IMR-90 (cell line): ENCODE measurements at regions not wholly inside any gene's neighbourhood (a gene's known extent, or its start where the extent isn't known, plus 50 kb on each side); places are given as distances from the start of the nearest gene placed in this dataset.

ENCODE experiments used
- ATAC-seq: fragments of 200-7000 bp; cut with Tn5 transposase; 2 replicates; pipeline ENCODE4 v1.9.1; 2020; ENCODE audit warnings: low read depth, mild to moderate bottlenecking, moderate library complexity
- BruUV-seq: library from RNA; stranded (reverse); fragments of 400-500 nt; replicated peaks from 2 replicates; lab custom pipeline; 2021; lab: Mats Ljungman, UMichigan
- CTCF ChIA-PET: fragments of 300-600 bp; formaldehyde crosslinking; extraction: SDS; loops from one replicate; lab custom pipeline; 2021; ENCODE audit warnings: antibody characterized with exemption; lab: Yijun Ruan, JAX
- POLR2A ChIA-PET: fragments of 300-600 bp; sonication (Branson Sonifier 250); formaldehyde crosslinking; loops from one replicate; lab custom pipeline; 2022; ENCODE audit warnings: antibody characterized with exemption; ENCODE audit not compliant: unreplicated experiment; lab: Charles Lee
- DNase-seq: peaks from one replicate; pipeline ENCODE4 v3.0.0; 2013
- H2AFZ ChIP-seq: replicated peaks from 2 replicates; pipeline ENCODE3; 2013; ENCODE audit warnings: low read length, mild to moderate bottlenecking; ENCODE audit not compliant: poor library complexity
- H2AK5ac ChIP-seq: 2 replicates; pipeline ENCODE4 v1.6.1; 2013; ENCODE audit warnings: low read depth, low read length, inconsistent platforms
- H2AK9ac ChIP-seq: replicated peaks from 2 replicates; pipeline ENCODE3; 2013; ENCODE audit warnings: mild to moderate bottlenecking, low read depth, low read length, moderate library complexity; ENCODE audit not compliant: poor library complexity
- H2BK120ac ChIP-seq: 2 replicates; pipeline ENCODE4 v1.6.1; 2013; ENCODE audit warnings: low read depth, low read length, inconsistent platforms
- H2BK15ac ChIP-seq: 3 replicates; pipeline ENCODE4 v1.6.1; 2013; ENCODE audit warnings: low read depth, low read length, inconsistent platforms
- H2BK20ac ChIP-seq: 2 replicates; pipeline ENCODE4 v1.6.1; 2013; ENCODE audit warnings: low read depth, mild to moderate bottlenecking, inconsistent platforms, low read length, moderate library complexity
- H2BK5ac ChIP-seq: 2 replicates; pipeline ENCODE4 v1.6.1; 2013; ENCODE audit warnings: mild to moderate bottlenecking, low read depth, low read length, inconsistent platforms; ENCODE audit not compliant: poor library complexity, severe bottlenecking
- H3K14ac ChIP-seq: replicated peaks from 2 replicates; pipeline ENCODE4 v1.6.1; 2013; ENCODE audit warnings: low read depth, low read length, inconsistent platforms
- H3K18ac ChIP-seq: 2 replicates; pipeline ENCODE4 v1.6.1; 2013; ENCODE audit warnings: low read depth, low read length, control low read depth
- H3K23ac ChIP-seq: 2 replicates; pipeline ENCODE4 v1.6.1; 2013; ENCODE audit warnings: low read depth, low read length, inconsistent platforms
- H3K27ac ChIP-seq: 2 replicates; pipeline ENCODE4 v1.5.1; 2013; ENCODE audit warnings: mild to moderate bottlenecking, control low read depth, low read length; ENCODE audit not compliant: insufficient read depth
- H3K27me3 ChIP-seq: 2 replicates; pipeline ENCODE4 v1.6.1; 2013; ENCODE audit warnings: low read length; ENCODE audit not compliant: control insufficient read depth, insufficient read depth
- H3K36me3 ChIP-seq: 2 replicates; pipeline ENCODE4 v1.6.1; 2013; ENCODE audit warnings: low read length, mixed read lengths; ENCODE audit not compliant: control insufficient read depth, insufficient read depth
- H3K4ac ChIP-seq: 2 replicates; pipeline ENCODE4 v1.6.1; 2013; ENCODE audit warnings: low read depth, low read length, inconsistent platforms
- H3K4me1 ChIP-seq: 2 replicates; pipeline ENCODE4 v1.6.1; 2013; ENCODE audit warnings: low read length, mixed read lengths; ENCODE audit not compliant: control insufficient read depth, insufficient read depth
- H3K4me2 ChIP-seq: 2 replicates; pipeline ENCODE4 v1.6.1; 2013; ENCODE audit warnings: low read depth, mild to moderate bottlenecking, control low read depth, low read length, moderate library complexity
- H3K4me3 ChIP-seq: 2 replicates; pipeline ENCODE4 v1.5.1; 2013; ENCODE audit warnings: low read depth, mild to moderate bottlenecking, control low read depth, low read length, moderate library complexity; ENCODE audit not compliant: insufficient read depth
- H3K56ac ChIP-seq: 2 replicates; pipeline ENCODE4 v1.6.1; 2013; ENCODE audit warnings: low read length, inconsistent platforms; ENCODE audit not compliant: insufficient read depth; ENCODE audit errors: extremely low read depth
- H3K79me1 ChIP-seq, 2 experiments: 2 replicates each; pipeline ENCODE4 v1.6.1; 2013; ENCODE audit warnings: low read length in 2 of 2, inconsistent platforms in 1 of 2, low read depth in 1 of 2
- H3K9ac ChIP-seq: 2 replicates; pipeline ENCODE4 v1.6.1; 2013; ENCODE audit warnings: low read depth, low read length, control low read depth
- H3K9me1 ChIP-seq: 2 replicates; pipeline ENCODE4 v1.6.1; 2013; ENCODE audit warnings: low read length, inconsistent platforms; ENCODE audit not compliant: insufficient read depth
- H3K9me3 ChIP-seq: 2 replicates; pipeline ENCODE4 v1.6.1; 2013; ENCODE audit warnings: low read length; ENCODE audit not compliant: control insufficient read depth, insufficient read depth
- H4K20me1 ChIP-seq: 2 replicates; pipeline ENCODE4 v1.6.1; 2013; ENCODE audit warnings: low read length, inconsistent platforms; ENCODE audit not compliant: insufficient read depth
- H4K5ac ChIP-seq: 2 replicates; pipeline ENCODE4 v1.6.1; 2013; ENCODE audit warnings: mild to moderate bottlenecking, low read depth, low read length, control low read depth
- H4K8ac ChIP-seq, 2 experiments: 2 replicates each; pipeline ENCODE4 v1.6.1; 2013; ENCODE audit warnings: low read depth in 2 of 2, low read length in 2 of 2, control low read depth in 1 of 2, inconsistent platforms in 1 of 2
- H4K91ac ChIP-seq: 2 replicates; pipeline ENCODE4 v1.6.1; 2013; ENCODE audit warnings: low read depth, low read length, inconsistent platforms; ENCODE audit not compliant: insufficient read depth
- BHLHE40 ChIP-seq: fragments of 150-350 bp; IDR thresholded peaks from 2 replicates; pipeline ENCODE4 v1.6.1; 2016; ENCODE audit warnings: mild to moderate bottlenecking, low read depth, low read length
- CEBPB ChIP-seq: IDR thresholded peaks from 2 replicates; pipeline ENCODE4 v1.6.1; 2012; ENCODE audit warnings: low read depth, low read length, improper control_type of control experiment
- CHD1 ChIP-seq: IDR thresholded peaks from 2 replicates; pipeline ENCODE4 v1.6.1; 2012; ENCODE audit warnings: low read depth, low read length, improper control_type of control experiment
- FOS ChIP-seq: fragments of 150-350 bp; IDR thresholded peaks from 2 replicates; pipeline ENCODE4 v1.6.1; 2016; ENCODE audit warnings: low read depth, low read length
- MAFK ChIP-seq: IDR thresholded peaks from 2 replicates; pipeline ENCODE4 v1.6.1; 2012; ENCODE audit warnings: low read depth, low read length, improper control_type of control experiment
- MAZ ChIP-seq: IDR thresholded peaks from 2 replicates; pipeline ENCODE4 v1.6.1; 2012; ENCODE audit warnings: low read depth, mild to moderate bottlenecking, low read length, improper control_type of control experiment, moderate library complexity, borderline replicate concordance
- MXI1 ChIP-seq: IDR thresholded peaks from 2 replicates; pipeline ENCODE4 v1.6.1; 2012; ENCODE audit warnings: low read depth, mild to moderate bottlenecking, low read length, moderate library complexity, borderline replicate concordance
- NFE2L2 ChIP-seq: fragments of 150-350 bp; IDR thresholded peaks from 2 replicates; pipeline ENCODE4 v1.6.1; 2016; ENCODE audit warnings: low read depth, mild to moderate bottlenecking, low read length
- POLR2A ChIP-seq: IDR thresholded peaks from 2 replicates; pipeline ENCODE4 v1.6.1; 2012; ENCODE audit warnings: mild to moderate bottlenecking, low read depth, low read length
- RAD21 ChIP-seq: IDR thresholded peaks from 2 replicates; pipeline ENCODE4 v1.6.1; 2012; ENCODE audit warnings: low read length, improper control_type of control experiment
- RCOR1 ChIP-seq: IDR thresholded peaks from 2 replicates; pipeline ENCODE4 v1.6.1; 2012; ENCODE audit warnings: mild to moderate bottlenecking, low read length, improper control_type of control experiment; ENCODE audit not compliant: insufficient replicate concordance
- RFX5 ChIP-seq: IDR thresholded peaks from 2 replicates; pipeline ENCODE4 v1.8.0; 2012; ENCODE audit warnings: low read depth, mild to moderate bottlenecking, low read length, moderate library complexity
- SMC3 ChIP-seq: fragments of 150-350 bp; IDR thresholded peaks from 2 replicates; pipeline ENCODE4 v1.6.1; 2016; ENCODE audit warnings: low read depth, mild to moderate bottlenecking, antibody characterized with exemption, low read length, moderate library complexity
- WGBS, 2 experiments: methylation state at CpG; one replicate each; pipeline versions ENCODE4 v1.1.5 to v1.1.7; 2013; ENCODE audit warnings: missing lambda C conversion rate in 2 of 2; ENCODE audit not compliant: insufficient read length in 1 of 2; ENCODE audit errors: extremely low coverage in 2 of 2; 5-methylcytosine and 5-hydroxymethylcytosine counted together
- dilution Hi-C: fragments of 300-500 bp; cut with HindIII; formaldehyde crosslinking; loops from one replicate; pipeline ENCODE4 v1.14.3; 2018; ENCODE audit warnings: low sequenced_read_pairs; ENCODE audit not compliant: unreplicated experiment
- in situ Hi-C: fragments of 300-500 bp; cut with MboI; formaldehyde crosslinking; loops from 3 replicates; pipeline ENCODE4 v1.14.3; 2019; ENCODE audit warnings: low sequenced_read_pairs, inconsistent platforms, mixed read lengths
- intact Hi-C: fragments of 100-400 bp; cut with micrococcal nuclease; formaldehyde crosslinking; loops from 2 replicates; pipeline ENCODE4 v1.10.0; 2022
- TF ChIP-seq, protein P1 (sequence below): fragments of 150-350 bp; IDR thresholded peaks from 2 replicates; pipeline ENCODE4 v1.6.1; 2017; ENCODE audit warnings: mild to moderate bottlenecking, antibody characterized with exemption, low read length, low read depth
- TF ChIP-seq, protein P2 (sequence below): fragments of 150-350 bp; IDR thresholded peaks from 2 replicates; pipeline ENCODE4 v1.6.1; 2016; ENCODE audit warnings: low read depth, mild to moderate bottlenecking, low read length, moderate library complexity, borderline replicate concordance
- TF ChIP-seq, protein P3 (sequence below): conservative IDR thresholded peaks from 2 replicates; pipeline ENCODE4 v1.5.1; 2012; ENCODE audit warnings: mild to moderate bottlenecking, low read depth, low read length, improper control_type of control experiment

DNA sequence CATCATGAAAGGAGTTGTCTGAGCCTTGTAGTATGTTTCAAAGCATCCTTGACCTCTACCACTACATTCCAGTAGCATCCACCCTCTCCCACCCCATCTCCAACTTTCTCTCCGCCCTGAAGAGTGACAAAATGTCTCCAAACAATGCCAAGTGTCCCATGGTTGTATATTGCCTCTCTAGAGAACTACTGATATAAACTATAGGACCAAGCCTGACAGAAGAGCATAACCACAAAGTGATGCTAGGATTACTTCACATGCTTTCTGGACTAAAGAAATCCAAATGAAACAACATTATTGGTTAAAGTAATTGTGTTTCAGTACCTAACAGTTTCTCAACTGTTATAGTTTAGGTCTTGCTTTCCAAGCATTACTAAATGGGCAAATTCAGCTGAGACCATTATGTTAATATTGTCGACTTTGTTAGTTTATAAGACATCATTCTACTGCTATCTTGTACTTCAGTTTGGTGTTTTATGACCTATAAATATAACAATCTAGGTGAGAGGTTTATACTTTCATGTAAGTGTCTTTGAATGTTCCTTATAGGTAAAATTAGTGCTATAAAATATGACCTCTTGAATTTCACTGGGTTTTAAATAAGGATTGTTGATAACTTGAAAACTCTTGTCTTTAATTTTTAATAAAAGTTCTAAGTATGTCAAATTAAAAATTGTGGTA, 117.4 kb downstream of the SUCNR1 start:
- Histone ChIP-seq H3K14ac (no peak overlapping the region), H3K79me1 (no peaks in the 10 kb centered on the region), H3K9me3 (no peaks in the 10 kb centered on the region), H2BK120ac (no peak overlapping the region), H3K36me3 (no peaks in the 10 kb centered on the region), H3K4me1 (peaks cover 2% of the 10 kb centered on the region; the same call in 1 of the 2 replicates), H2BK5ac (no peak overlapping the region), H3K9ac (no peak overlapping the region), H3K4ac (no peak overlapping the region), H3K4me3 (no peak overlapping the region), H2AK5ac (no peak overlapping the region), H4K5ac (no peak overlapping the region), H4K91ac (no peak overlapping the region), H4K8ac (no peak overlapping the region), H3K56ac (no peak overlapping the region), H2BK20ac (no peak overlapping the region), H3K18ac (no peak overlapping the region), H3K23ac (no peak overlapping the region), H3K27ac (no peak overlapping the region), H3K27me3 (no peaks in the 10 kb centered on the region), H2AK9ac (no peak overlapping the region), H2BK15ac (no peak overlapping the region), H3K9me1 (no peaks in the 10 kb centered on the region), H3K4me2 (no peak overlapping the region), H4K20me1 (no peaks in the 10 kb centered on the region), H2AFZ (no peak overlapping the region)
- ChIA-PET CTCF (no interaction called here), POLR2A (no interaction called here)
- no CpG with 5 or more reads among the region's 2 CpGs for WGBS, 2 experiments
- DNase-seq: no peak
- intact Hi-C loops (no loop called here), in situ Hi-C loops (no loop called here), dilution Hi-C loops (no loop called here)
- no peak for ATAC-seq
- BruUV-seq: no TSS peak
- TF ChIP-seq RCOR1 (no peak), NFE2L2 (no peak), CEBPB (no peak), FOS (no peak), BHLHE40 (no peak), MAFK (no peak), SMC3 (no peak), MAZ (no peak), RFX5 (no peak), CHD1 (no peak), MXI1 (no peak), POLR2A (no peak), RAD21 (no peak)
- TF ChIP-seq, protein P1, sequence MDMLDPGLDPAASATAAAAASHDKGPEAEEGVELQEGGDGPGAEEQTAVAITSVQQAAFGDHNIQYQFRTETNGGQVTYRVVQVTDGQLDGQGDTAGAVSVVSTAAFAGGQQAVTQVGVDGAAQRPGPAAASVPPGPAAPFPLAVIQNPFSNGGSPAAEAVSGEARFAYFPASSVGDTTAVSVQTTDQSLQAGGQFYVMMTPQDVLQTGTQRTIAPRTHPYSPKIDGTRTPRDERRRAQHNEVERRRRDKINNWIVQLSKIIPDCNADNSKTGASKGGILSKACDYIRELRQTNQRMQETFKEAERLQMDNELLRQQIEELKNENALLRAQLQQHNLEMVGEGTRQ: no peak
- TF ChIP-seq, protein P2, sequence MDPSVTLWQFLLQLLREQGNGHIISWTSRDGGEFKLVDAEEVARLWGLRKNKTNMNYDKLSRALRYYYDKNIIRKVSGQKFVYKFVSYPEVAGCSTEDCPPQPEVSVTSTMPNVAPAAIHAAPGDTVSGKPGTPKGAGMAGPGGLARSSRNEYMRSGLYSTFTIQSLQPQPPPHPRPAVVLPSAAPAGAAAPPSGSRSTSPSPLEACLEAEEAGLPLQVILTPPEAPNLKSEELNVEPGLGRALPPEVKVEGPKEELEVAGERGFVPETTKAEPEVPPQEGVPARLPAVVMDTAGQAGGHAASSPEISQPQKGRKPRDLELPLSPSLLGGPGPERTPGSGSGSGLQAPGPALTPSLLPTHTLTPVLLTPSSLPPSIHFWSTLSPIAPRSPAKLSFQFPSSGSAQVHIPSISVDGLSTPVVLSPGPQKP: no peak
- TF ChIP-seq, protein P3, sequence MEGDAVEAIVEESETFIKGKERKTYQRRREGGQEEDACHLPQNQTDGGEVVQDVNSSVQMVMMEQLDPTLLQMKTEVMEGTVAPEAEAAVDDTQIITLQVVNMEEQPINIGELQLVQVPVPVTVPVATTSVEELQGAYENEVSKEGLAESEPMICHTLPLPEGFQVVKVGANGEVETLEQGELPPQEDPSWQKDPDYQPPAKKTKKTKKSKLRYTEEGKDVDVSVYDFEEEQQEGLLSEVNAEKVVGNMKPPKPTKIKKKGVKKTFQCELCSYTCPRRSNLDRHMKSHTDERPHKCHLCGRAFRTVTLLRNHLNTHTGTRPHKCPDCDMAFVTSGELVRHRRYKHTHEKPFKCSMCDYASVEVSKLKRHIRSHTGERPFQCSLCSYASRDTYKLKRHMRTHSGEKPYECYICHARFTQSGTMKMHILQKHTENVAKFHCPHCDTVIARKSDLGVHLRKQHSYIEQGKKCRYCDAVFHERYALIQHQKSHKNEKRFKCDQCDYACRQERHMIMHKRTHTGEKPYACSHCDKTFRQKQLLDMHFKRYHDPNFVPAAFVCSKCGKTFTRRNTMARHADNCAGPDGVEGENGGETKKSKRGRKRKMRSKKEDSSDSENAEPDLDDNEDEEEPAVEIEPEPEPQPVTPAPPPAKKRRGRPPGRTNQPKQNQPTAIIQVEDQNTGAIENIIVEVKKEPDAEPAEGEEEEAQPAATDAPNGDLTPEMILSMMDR: no peak
